Gastrocnemius medialis (tissue), 4 donors: ENCODE measurements at regions not wholly inside any gene's neighbourhood (a gene's known extent, or its start where the extent isn't known, plus 50 kb on each side); places are given as distances from the start of the nearest gene placed in this dataset.
"Not testable (repeated sequence)": the region's sequence is repeated elsewhere in the genome, so short reads cannot be mapped to it uniquely, and the experiment has no call there.

ENCODE experiments used
- CTCF ChIP-seq, 5 experiments: fragments of 450-650 bp in 3 of 5; fragments of 200-600 bp in 2 of 5; sonication (generic) in 2 of 5; IDR thresholded peaks in 4 of 5; conservative IDR thresholded peaks in 1 of 5; 1 replicate in 4 of 5; 2 replicates in 1 of 5; pipeline ENCODE4 v1.5.1; 2016 to 2019; ENCODE audit warnings: antibody characterized with exemption in 5 of 5, mild to moderate bottlenecking in 3 of 5, moderate library complexity in 3 of 5
- POLR2A ChIP-seq, 2 donors: fragments of 450-650 bp; IDR thresholded peaks; one replicate each; pipeline ENCODE4 v1.6.1; 2017; ENCODE audit warnings: antibody characterized with exemption in 2 of 2, mild to moderate bottlenecking in 2 of 2, moderate library complexity in 2 of 2

DNA sequence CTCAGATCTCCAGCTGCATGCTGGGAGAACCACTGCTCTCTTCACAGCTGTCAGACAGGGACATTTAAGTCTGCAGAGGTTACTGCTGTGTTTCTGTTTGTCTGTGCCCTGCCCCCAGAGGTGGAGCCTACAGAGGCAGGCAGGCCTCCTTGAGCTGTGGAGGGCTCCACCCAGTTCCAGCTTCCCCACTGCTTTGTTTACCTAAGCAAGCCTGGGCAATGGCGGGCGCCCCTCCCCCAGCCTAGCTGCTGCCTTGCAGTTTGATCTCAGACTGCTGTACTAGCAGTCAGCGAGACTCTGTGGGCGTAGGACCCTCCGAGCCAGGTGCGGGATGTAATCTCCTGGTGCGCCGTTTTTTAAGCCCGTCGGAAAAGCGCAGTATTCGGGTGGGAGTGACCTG is 903.0 kb downstream of the PLOD2 start:
- not testable (repeated sequence) for TF ChIP-seq POLR2A (IDR thresholded peaks at IDR 0.05); CTCF (IDR thresholded peaks at IDR 0.05 in 4 of 5, conservative IDR thresholded peaks at IDR 0.05 in 1 of 5)
